SKM-1 treated with dmso at 0.1 percent for 144 hours (cell line): ENCODE measurements at regions not wholly inside any gene's neighbourhood (a gene's known extent, or its start where the extent isn't known, plus 50 kb on each side); places are given as distances from the start of the nearest gene placed in this dataset.

Experiments
- DNase-seq: peaks from one replicate; lab custom pipeline; 2025; ENCODE audit not compliant: unreplicated experiment; lab: John Stamatoyannopoulos, UW

DNA sequence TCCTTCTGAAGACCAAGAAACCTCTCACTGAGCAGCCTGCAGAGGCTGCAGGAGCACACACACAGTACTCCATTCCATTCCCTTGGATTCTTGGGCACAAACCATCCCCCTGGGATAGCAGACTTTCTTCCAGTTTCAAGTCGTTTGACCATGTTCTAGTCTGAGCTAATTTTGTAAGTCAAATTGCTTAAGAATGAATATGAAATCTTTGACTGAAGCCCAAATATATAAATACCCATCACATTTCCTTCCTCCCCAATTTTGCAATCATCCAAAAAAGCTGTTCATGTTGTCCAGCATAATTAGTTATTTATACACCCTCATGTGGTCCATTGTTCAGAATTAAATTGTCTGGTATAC, 231.2 kb upstream of the TPRG1 start:
- peak; percentile 56 for DNase-seq

DNA sequence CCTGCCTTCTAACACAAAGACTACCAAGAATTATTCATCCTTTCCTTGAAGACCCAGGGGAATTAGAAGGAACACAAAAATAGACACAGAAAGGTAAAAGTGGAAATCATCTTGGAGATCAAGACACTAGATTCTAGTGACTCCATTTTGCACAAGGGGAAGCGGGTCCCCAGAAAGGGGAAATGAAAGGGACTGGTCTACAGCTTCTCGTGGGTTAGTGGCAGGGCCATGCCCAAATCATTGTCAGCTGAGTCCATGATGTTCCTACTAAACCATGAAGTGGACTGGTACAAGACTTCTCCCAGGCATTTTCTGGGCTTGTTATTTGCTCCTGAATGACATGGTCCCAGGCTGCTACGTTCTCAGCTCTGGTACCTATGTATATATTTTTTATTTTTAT, 230.7 kb upstream of the TPRG1 start:
- DNase-seq, result peak; percentile 66

GRCh38 chr3:188942191-188942590, 229.6 kb upstream of the TPRG1 start:
- no peak for DNase-seq

DNA sequence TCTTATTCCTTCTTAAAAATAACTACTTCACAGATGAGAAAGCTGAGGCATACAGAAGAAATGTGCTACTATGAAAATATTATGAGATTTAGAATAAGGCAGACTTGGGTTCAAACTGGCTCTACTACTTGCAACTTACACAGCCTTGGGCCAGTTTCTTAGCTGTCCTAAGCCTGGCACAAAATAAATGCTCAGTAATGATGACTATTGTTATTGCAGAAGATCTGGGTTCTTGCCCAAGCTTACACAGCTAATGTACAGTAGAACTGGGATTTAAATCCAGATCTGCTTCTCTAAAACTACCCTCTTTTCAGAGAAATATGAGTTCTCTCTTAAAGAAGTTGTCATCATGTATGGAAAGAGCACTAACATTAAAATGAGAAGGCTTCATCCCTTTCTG, 228.2 kb upstream of the TPRG1 start:
- DNase-seq, result no peak

GRCh38 chr3:188944108-188944507, 227.7 kb upstream of the TPRG1 start:
- no peak for DNase-seq

- DNase-seq, result no peak
These were observed 225.2 kb upstream of the TPRG1 start for GRCh38 chr3:188946351-188947240.

DNA sequence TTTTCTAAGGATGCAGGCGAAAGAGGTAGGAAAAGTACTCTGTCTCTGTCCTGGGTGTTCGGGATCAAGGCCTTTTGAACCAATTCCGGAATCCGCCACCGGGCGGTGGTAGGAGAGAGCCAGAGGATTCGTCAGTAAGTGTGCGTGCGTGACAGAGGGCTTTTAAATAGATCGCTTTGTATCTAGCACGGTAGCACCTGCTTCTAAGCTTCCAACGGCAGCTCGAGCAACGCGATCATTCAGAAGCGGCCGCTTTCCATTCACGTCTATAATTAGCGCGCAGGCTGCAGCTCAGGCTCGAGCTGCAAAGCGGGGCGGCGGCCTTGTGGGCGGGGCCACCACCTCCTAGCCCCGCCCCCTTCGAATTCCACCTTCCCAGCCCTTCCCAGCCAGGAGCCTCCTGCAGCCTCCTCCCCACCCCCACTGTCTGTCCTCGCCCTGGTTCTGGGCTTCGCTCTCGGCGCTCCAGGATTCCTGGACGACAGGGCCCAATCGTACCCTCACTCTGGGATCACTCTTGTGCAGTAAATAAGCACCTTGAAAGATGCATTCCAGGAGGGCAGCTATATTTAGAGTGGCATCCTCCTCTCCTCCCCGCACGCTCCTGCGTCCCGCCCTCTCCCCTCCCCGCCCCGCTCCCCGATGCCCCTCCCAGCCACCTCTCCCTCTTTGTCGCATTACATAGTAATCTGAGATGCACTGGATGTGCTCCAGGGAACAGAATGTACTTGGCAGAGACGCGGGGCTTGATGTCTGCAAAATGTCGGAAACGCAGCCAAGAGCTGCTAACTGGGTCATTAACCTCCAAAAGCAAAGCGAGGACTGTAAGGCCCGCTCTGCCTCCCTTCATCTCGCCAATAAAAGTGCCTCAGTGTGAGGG, 224.1 kb upstream of the TPRG1 start:
- DNase-seq, result peak; percentile 30

DNA sequence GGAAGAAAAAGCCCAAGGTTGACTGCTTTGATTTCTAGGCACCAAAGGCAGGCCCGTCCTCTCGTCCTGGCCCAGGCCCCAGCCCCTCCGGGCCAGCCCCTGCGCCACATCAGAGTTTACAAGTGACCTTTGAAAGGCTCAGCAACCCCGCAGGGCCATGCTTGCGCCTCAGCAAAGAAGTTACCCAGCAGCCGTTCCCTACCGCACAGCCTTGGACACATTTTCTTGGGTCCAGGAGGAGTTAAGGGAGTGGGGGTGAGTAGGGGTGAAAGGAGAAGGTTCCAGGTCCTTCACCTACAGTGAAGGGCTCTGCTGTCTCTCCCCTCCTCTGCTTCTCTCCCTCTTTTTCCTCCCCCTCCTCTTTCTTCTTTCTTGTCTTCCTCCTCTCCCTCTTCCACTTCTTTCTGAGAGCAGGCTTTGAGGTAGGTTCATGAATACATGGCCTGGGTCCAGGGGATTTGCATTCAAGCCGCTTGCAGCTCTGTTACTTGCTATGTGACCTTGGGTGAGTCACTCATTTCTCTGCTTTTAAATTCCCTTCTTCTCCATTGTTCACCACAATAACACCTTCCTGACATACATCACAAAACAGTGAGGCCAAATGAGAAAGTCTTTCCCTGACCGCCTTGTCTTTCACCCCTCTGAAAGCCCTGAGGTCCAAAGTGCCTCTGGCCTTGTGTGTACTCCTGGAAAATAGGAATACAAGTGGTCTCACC, 223.3 kb upstream of the TPRG1 start:
- peak; percentile 75 for DNase-seq

DNA sequence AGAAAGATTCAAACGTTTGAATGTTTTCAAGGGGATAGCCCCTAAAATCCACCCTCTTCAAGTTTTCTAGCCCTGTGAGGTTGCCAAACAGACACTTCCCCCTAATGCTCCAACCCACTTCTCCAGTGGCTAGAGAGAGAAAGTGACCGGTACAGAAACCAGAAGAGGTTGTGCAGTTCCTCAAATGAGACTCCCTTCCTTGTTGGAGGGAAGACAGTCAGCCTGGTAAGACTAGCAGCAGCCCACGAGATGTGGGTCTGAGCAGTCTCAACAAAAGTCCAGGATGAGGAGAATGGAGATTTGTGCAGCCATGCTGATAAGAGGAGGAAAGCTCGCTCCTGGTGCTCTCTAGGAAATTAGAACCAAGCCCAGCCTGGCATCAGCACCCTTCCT, 222.8 kb upstream of the TPRG1 start:
- DNase-seq, result peak; percentile 97

GRCh38 chr3:188949456-188949855, 222.3 kb upstream of the TPRG1 start:
- no peak for DNase-seq

- peak; percentile 32 for DNase-seq
These were observed 221.8 kb upstream of the TPRG1 start for GRCh38 chr3:188949996-188950395.

DNA sequence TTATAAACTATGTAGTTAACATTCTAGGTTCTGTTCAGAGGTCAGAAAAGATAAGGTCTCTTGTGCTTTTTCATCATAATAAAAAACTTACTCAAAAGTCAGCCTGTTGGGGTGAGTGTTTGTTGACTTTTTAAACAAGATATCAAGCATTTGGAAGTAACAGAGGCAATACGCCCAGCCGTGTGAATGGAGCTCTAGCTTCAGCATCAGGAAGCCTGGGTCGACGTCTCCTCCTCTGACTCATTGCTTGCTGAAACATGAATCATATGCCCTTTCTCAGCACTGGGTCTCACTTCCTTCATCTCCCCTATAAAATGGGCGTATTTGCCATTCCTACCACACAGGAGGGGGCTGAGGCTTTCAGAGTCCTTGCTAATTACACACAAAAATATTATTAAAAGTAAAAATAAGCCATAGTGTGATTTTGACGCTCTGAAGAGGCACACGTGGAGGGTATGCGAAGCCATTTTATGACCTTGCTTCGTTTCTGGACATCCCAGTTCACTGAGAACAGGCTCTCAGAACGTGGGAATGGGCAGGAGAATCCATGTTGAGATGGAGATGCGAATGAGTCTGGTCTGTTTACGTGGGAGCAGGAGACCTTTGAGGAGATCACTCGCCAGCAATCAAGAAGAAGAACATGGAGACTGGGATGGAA, 220.8 kb upstream of the TPRG1 start:
- DNase-seq, result no peak

GRCh38 chr3:188951734-188952133, 220.0 kb upstream of the TPRG1 start:
- DNase-seq, result no peak

- DNase-seq, result peak; percentile 80
These were observed 217.1 kb upstream of the TPRG1 start for GRCh38 chr3:188954590-188955208.

DNA sequence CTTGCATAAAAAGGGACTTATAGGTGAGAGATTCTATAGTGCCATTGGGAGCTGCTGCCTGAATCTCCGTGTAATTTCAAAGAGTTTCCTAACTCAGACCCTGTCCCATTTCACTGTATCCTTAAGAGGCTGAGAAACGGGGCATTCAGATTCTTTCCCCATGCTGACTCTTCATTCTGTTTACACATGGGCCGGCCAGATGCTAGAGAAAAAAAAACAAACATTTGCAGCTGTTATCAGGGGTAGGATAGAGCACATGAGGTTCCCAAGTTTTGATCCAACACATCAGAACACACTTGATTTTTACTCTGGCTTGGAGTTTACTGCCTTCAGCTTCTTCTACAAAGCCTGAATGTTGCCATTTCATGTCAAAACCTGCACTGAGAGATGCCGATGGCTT, 215.9 kb upstream of the TPRG1 start:
- DNase-seq, result no peak

- peak; percentile 58 for DNase-seq
These were observed 214.8 kb upstream of the TPRG1 start for GRCh38 chr3:188956839-188957489.

- DNase-seq, result no peak
These were observed 212.8 kb upstream of the TPRG1 start for GRCh38 chr3:188959013-188959412.

- DNase-seq, result no peak
These were observed 209.2 kb upstream of the TPRG1 start for GRCh38 chr3:188962253-188963247.

DNA sequence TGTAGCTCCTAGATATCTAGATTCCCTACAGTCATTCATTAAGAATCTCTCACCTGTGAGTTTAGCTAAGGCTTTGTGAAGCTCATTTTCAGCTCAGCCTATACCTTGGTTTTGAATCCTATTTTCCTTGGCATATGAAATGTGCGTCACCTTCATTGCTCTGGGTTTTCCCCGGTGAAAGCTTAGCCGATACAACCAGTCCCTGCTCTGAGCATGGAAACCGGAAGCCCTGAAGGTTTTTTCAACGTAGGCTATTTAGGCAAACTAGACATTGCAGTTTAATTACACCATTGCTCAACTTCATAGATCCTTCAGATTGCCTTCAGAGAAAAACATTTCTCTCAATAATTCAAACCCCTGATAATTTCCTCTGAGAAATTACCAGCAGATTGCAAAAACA, 206.8 kb upstream of the TPRG1 start:
- DNase-seq, result no peak
